Activated CD4-positive, alpha-beta T cell treated with anti-CD3 and anti-CD28 coated beads, Interleukin-2, amount 10 ng/mL, durations not matched to agents 7 days and 5 days (primary cell): ENCODE measurements at regions not wholly inside any gene's neighbourhood (a gene's known extent, or its start where the extent isn't known, plus 50 kb on each side); places are given as distances from the start of the nearest gene placed in this dataset.

ENCODE experiments used
- CTCF ChIA-PET: fragments of 350-600 bp; sonication (Branson Sonifier 250); formaldehyde crosslinking; loops from one replicate; lab custom pipeline; 2021; ENCODE audit warnings: antibody characterized with exemption; lab: Charles Lee
- POLR2A ChIA-PET: fragments of 350-600 bp; sonication (Branson Sonifier 250); formaldehyde crosslinking; loops from one replicate; lab custom pipeline; 2021; ENCODE audit warnings: antibody characterized with exemption; lab: Charles Lee
- DNase-seq: peaks from one replicate; pipeline ENCODE4 v3.0.0-alpha.2; 2020
- H3K27ac Mint-ChIP-seq: one replicate; pipeline ENCODE4 v1.8.0; 2021; ENCODE audit warnings: mild to moderate bottlenecking, moderate library complexity, mixed read lengths
- H3K27me3 Mint-ChIP-seq: one replicate; pipeline ENCODE4 v1.8.0; 2021; ENCODE audit warnings: mixed read lengths
- H3K36me3 Mint-ChIP-seq: one replicate; pipeline ENCODE4 v1.8.0; 2021; ENCODE audit warnings: low read depth, mixed read lengths
- H3K4me1 Mint-ChIP-seq: one replicate; pipeline ENCODE4 v1.8.0; 2021; ENCODE audit warnings: mixed read lengths
- H3K4me3 Mint-ChIP-seq: one replicate; pipeline ENCODE4 v1.8.0; 2021; ENCODE audit warnings: mild to moderate bottlenecking, moderate library complexity, mixed read lengths
- H3K9me3 Mint-ChIP-seq: one replicate; pipeline ENCODE4 v1.8.0; 2021; ENCODE audit warnings: mixed read lengths

DNA sequence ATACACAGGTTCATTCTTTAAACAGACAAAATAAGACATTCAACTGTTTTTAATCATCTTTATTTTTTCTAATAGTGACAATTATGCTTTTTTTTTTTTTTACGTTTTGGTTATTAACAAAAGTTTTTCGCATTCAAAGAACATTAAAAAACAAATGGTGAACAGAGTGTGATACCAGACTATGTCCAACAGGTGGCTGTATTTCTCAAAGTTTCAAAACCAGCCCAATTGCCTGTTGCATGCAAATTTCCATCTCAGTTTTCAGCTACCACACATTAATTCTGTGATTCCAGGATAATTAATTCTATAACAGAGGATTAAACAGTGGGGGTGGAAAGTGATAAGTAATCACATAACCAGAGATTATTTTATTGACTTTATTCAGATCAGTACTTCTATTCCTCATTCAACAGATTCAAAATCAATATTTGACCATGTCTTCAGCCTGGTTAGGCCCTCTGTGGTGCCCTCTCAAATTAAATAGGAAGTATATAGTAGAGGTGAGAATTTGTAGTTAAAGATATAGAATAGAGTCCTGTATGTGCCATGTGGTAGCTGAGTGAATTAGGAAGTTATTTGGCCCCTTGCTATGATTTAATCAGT lies 122.2 kb upstream of the DCBLD2 start:
- H3K4me3 Mint-ChIP-seq: no peak overlapping the region
- no peak overlapping the region for H3K27ac Mint-ChIP-seq
- CTCF ChIA-PET: no interaction called here
- H3K36me3 Mint-ChIP-seq: no peaks in the 10 kb centered on the region
- POLR2A ChIA-PET: no interaction called here
- H3K9me3 Mint-ChIP-seq: peaks cover 2% of the 10 kb centered on the region
- DNase-seq: no peak
- H3K4me1 Mint-ChIP-seq: no peaks in the 10 kb centered on the region
- peaks cover 5% of the 10 kb centered on the region for H3K27me3 Mint-ChIP-seq

DNA sequence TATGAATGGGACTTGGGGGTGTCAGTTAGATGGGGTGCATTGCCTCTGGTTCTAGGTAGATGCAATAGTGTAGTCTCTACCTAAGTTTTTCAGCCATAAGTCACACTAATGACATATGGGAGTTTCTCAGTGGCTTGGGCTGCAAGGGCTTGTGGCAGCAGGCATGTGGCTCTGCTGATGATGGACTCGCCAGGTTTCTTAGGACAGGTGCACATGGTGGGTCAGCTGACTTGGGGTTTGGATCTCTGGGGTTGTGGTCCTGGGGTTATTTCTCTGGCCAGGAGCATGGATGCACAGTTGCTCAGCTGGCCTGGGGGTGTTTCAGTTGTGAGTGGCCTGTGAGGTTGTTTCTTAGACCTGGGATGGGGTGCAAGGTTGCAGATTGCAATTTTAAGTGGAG lies 120.0 kb upstream of the DCBLD2 start:
- H3K4me1 Mint-ChIP-seq: no peaks in the 10 kb centered on the region
- H3K27me3 Mint-ChIP-seq: peaks cover 5% of the 10 kb centered on the region
- no peak overlapping the region for H3K27ac Mint-ChIP-seq
- H3K4me3 Mint-ChIP-seq: no peak overlapping the region
- H3K36me3 Mint-ChIP-seq: no peaks in the 10 kb centered on the region
- no peak for DNase-seq
- CTCF ChIA-PET: no interaction called here
- POLR2A ChIA-PET: no interaction called here
- H3K9me3 Mint-ChIP-seq: no peaks in the 10 kb centered on the region

DNA sequence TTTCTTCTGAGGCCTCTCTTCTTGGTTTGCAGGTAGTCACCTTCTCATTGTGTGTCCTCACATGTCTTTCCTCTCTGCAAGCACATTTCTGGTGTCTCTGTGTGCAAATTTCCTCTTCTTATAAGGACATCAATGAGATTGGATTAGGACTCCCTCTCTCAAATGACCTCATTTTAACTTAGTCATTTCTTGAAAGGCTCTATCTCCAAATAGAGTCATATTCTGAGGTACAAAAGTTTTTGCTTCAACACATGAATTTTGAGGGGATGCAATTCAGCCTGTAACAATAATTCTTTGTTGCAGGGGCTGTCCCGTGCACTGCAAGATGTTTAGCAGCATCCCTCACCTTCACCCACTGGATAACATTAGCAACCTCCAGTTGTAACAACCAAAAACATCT lies 115.0 kb upstream of the DCBLD2 start:
- H3K27ac Mint-ChIP-seq: no peak overlapping the region
- no peaks in the 10 kb centered on the region for H3K4me1 Mint-ChIP-seq
- H3K4me3 Mint-ChIP-seq: no peak overlapping the region
- POLR2A ChIA-PET: no interaction called here
- DNase-seq: no peak
- no peaks in the 10 kb centered on the region for H3K27me3 Mint-ChIP-seq
- no peaks in the 10 kb centered on the region for H3K36me3 Mint-ChIP-seq
- H3K9me3 Mint-ChIP-seq: no peaks in the 10 kb centered on the region
- CTCF ChIA-PET: no interaction called here

DNA sequence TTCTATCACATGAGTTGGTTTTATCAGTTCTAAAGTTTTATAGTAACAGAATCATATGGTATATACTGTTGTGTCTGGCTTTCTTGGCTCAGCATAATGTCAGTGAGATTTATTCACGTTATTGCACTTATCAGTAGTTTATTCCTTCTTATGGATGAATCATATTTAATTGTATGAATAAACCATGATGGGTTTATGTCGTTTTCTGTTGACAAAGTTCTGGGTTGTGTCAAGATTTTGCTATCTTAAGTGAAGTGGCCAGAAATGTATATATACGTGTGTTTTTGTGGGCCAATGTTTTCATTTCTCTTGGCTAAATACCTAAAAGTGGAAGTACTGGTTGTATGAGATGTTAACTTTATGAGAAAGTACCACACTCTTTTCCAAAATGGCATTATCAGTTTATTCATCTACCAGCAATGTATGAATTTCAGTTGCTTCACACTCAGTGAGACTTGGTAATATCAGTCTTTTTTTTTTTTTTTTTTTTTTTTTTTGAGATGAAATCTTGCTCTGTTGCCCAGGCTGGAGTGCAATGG lies 112.4 kb upstream of the DCBLD2 start:
- CTCF ChIA-PET: no interaction called here
- no peak overlapping the region for H3K27ac Mint-ChIP-seq
- H3K27me3 Mint-ChIP-seq: no peaks in the 10 kb centered on the region
- H3K4me3 Mint-ChIP-seq: no peak overlapping the region
- no peaks in the 10 kb centered on the region for H3K36me3 Mint-ChIP-seq
- POLR2A ChIA-PET: no interaction called here
- no peaks in the 10 kb centered on the region for H3K9me3 Mint-ChIP-seq
- no peaks in the 10 kb centered on the region for H3K4me1 Mint-ChIP-seq
- no peak for DNase-seq

DNA sequence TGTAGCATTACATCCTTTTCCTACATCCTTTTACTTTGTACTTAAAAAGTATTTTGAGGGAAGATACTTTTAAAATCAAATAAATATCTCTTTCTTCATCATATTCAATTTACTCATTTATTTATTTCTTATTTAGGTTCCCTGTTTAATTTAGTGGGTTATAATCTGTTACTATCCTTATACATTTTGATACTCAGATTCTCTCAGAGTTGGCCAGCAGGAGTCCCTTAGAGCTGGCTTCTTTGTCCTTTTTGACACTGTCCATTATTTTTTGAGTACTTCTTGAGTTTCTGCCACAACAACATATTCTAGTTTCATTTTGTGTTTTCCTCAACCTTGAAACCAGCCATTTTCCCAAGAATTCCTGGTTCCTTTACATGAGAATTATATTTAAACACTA lies 111.6 kb upstream of the DCBLD2 start:
- no peak for DNase-seq
- no peaks in the 10 kb centered on the region for H3K9me3 Mint-ChIP-seq
- H3K4me1 Mint-ChIP-seq: no peaks in the 10 kb centered on the region
- H3K27ac Mint-ChIP-seq: no peak overlapping the region
- ChIA-PET POLR2A (no interaction called here), CTCF (no interaction called here)
- no peaks in the 10 kb centered on the region for H3K36me3 Mint-ChIP-seq
- H3K27me3 Mint-ChIP-seq: no peaks in the 10 kb centered on the region
- H3K4me3 Mint-ChIP-seq: no peak overlapping the region

DNA sequence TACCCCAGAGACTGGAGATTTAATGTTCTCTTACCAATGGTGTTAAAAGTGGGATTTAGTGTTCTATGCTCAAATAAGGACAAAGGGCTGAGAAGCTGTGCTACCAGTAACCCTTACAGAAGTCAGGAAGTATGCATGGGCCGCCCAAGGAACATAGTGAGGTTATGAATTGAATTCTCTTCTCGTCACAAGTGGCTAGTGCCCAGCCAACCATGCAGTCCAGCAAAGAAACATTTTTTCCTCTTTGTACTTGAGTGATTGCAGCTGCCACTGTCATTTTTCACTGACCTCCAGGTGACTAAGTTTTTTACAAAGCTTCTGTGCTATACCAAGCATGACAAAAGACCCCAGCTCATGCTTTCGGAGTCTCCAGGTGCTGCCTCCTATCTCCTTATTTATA lies 110.6 kb upstream of the DCBLD2 start:
- no peak overlapping the region for H3K27ac Mint-ChIP-seq
- no peaks in the 10 kb centered on the region for H3K27me3 Mint-ChIP-seq
- no peaks in the 10 kb centered on the region for H3K9me3 Mint-ChIP-seq
- ChIA-PET POLR2A (no interaction called here), CTCF (no interaction called here)
- H3K4me1 Mint-ChIP-seq: no peaks in the 10 kb centered on the region
- no peaks in the 10 kb centered on the region for H3K36me3 Mint-ChIP-seq
- no peak for DNase-seq
- H3K4me3 Mint-ChIP-seq: no peak overlapping the region

DNA sequence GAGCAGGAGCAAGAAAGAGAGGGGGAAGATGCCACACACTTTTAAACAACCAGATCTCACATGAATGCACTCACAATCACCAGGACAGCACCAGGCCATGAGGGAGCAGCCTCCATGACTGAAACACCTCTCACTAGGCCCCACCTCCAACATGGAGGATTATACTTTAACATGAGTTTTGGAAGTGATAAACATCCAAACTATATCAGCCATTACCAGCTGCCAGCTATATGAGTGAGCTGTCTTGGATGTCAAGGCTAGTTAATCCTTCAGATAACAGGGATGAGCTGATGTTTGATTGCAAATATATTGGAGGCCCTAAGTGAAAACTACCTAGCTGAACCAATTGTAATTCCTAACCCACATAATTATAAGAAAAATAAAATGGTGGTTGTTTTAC lies 108.4 kb upstream of the DCBLD2 start:
- Mint-ChIP-seq H3K27me3 (no peaks in the 10 kb centered on the region), H3K4me3 (no peak overlapping the region), H3K27ac (no peak overlapping the region), H3K9me3 (no peaks in the 10 kb centered on the region), H3K36me3 (no peaks in the 10 kb centered on the region), H3K4me1 (no peaks in the 10 kb centered on the region)
- CTCF ChIA-PET: no interaction called here
- DNase-seq: no peak
- POLR2A ChIA-PET: no interaction called here

DNA sequence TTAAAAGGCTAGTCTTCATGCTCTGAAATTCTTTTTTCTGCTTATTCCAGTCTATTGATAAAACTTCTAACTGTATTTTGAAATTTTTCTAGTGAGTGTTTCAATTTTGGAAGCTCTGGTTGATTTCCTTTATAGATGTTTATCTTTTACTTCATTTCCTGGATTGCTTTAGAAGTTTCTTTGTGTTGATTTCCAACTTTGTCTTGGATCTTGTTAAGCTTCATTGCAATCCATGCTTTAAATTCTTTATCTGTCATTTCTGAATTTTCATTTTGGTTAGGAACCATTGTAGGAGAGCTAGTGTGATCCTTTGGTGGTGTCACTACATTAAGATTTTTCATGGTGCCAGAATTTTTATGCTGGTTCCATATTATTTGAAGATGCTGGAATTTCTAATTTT lies 105.2 kb upstream of the DCBLD2 start:
- H3K27me3 Mint-ChIP-seq: no peaks in the 10 kb centered on the region
- no peak overlapping the region for H3K4me3 Mint-ChIP-seq
- H3K9me3 Mint-ChIP-seq: no peaks in the 10 kb centered on the region
- ChIA-PET CTCF (interaction anchor here (0.6 kb wide), 1 partner anchor 898 kb away, joined by 4 read pairs; no protein-coding TSS in a partner anchor), POLR2A (no interaction called here)
- H3K36me3 Mint-ChIP-seq: no peaks in the 10 kb centered on the region
- H3K27ac Mint-ChIP-seq: no peak overlapping the region
- H3K4me1 Mint-ChIP-seq: no peaks in the 10 kb centered on the region
- no peak for DNase-seq

DNA sequence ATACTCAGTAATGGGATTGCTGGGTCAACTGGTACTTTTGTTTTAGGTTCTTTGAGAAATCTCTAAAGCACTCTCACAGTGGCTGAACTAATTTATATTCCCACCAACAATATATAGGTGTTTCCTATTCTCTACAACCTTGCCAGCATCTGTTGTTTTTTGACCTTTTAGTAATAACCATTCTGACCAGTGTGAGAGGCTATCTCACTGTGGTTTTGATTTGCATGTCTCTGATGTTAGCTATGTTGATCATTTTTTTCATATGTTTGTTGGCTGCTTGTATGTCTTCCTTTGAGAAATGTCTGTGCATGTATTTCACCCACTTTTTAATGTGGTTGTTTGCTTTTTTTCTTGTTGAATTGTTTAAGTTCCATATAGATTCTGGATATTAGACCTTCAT lies 98.2 kb upstream of the DCBLD2 start:
- Mint-ChIP-seq H3K27me3 (peaks cover 8% of the 10 kb centered on the region), H3K9me3 (no peaks in the 10 kb centered on the region), H3K4me1 (no peaks in the 10 kb centered on the region), H3K27ac (no peak overlapping the region), H3K36me3 (no peaks in the 10 kb centered on the region), H3K4me3 (no peak overlapping the region)
- ChIA-PET POLR2A (no interaction called here), CTCF (no interaction called here)
- DNase-seq: no peak

DNA sequence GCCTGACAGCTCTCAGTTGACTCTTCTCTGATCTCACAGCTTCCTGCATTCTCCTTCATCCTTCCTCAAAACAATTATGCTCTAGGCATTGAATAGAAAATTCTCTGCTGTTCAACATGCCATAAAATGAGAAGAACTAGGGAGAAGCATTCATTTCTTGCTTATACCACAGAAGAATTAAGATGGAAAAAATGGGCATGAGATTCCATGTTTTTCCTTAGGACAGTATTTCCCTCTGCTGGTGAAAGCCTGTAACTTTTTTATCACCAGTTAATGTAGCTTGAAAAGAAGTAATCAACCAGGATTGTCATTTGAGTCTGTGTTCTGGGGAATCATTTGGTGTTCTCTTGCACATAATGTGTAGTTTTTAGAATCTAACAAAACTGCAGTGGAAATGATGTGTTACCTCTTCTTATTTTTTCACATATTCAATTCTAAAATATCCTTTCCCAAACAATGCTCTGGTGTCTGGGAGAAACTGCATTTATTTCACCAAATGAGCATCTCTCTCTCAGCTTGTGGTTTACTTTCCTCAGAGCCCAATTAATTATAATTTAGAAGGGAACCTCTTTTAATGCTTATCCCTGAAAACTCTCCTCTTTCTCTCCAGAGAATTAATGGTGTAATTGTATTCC lies 92.8 kb upstream of the DCBLD2 start:
- H3K27ac Mint-ChIP-seq: no peak overlapping the region
- POLR2A ChIA-PET: interaction anchor here (0.6 kb wide), 1 partner anchor 39 kb away, joined by 3 read pairs; no protein-coding TSS in a partner anchor
- H3K36me3 Mint-ChIP-seq: no peaks in the 10 kb centered on the region
- no peaks in the 10 kb centered on the region for H3K9me3 Mint-ChIP-seq
- H3K4me1 Mint-ChIP-seq: no peaks in the 10 kb centered on the region
- DNase-seq: no peak
- CTCF ChIA-PET: interaction anchor here (1.0 kb wide), 1 partner anchor 11 kb away, joined by 3 read pairs; no protein-coding TSS in a partner anchor
- H3K27me3 Mint-ChIP-seq: peaks cover 5% of the 10 kb centered on the region
- H3K4me3 Mint-ChIP-seq: no peak overlapping the region

DNA sequence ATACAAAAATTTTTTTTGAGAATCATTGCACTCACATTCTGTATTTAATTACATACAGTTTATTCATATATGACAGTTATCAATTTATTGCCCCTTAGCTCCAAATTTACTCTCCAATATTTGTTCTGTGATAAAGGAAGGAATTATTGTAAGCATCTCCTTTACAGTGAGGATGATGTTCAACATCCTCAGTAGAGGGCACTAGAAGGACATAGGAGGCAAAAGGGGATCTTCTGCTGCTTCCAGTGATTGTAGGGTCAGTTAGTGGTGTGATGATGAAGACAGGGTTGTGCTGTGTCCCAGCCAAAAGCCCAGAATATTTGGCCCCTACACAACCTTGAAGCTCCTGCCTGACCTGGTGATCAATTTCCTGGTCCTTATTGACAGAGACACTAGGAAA lies 89.9 kb upstream of the DCBLD2 start:
- CTCF ChIA-PET: no interaction called here

DNA sequence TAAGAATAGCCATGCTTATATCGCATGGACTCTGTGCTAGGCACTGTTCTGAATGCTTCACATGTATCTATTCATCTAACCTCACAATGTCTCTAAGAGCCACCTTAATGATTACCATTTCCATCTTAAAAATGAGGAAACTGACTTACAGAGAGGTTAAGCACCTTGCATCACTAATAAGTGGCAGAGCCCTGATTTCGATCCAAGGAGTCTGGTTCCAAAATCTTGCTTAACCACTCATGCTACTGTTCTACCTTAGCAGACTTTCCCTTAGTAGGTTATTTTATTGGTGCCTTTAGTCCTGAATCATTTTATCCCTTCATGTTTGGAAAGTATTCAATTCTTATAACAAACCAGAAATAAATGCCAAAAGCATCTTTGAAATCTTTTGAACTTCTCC lies 89.2 kb upstream of the DCBLD2 start:
- no peak for DNase-seq
- Mint-ChIP-seq H3K4me3 (no peak overlapping the region), H3K9me3 (no peaks in the 10 kb centered on the region), H3K27me3 (peaks cover 4% of the 10 kb centered on the region), H3K36me3 (no peaks in the 10 kb centered on the region), H3K27ac (no peak overlapping the region), H3K4me1 (no peaks in the 10 kb centered on the region)
- ChIA-PET CTCF (no interaction called here), POLR2A (no interaction called here)

More for the DNA sequence above, 89.9 kb upstream of the DCBLD2 start:
- POLR2A ChIA-PET: no interaction called here
- Mint-ChIP-seq H3K27ac (no peak overlapping the region), H3K36me3 (no peaks in the 10 kb centered on the region), H3K4me1 (no peaks in the 10 kb centered on the region), H3K27me3 (peaks cover 5% of the 10 kb centered on the region), H3K4me3 (no peak overlapping the region), H3K9me3 (no peaks in the 10 kb centered on the region)
- DNase-seq: no peak

DNA sequence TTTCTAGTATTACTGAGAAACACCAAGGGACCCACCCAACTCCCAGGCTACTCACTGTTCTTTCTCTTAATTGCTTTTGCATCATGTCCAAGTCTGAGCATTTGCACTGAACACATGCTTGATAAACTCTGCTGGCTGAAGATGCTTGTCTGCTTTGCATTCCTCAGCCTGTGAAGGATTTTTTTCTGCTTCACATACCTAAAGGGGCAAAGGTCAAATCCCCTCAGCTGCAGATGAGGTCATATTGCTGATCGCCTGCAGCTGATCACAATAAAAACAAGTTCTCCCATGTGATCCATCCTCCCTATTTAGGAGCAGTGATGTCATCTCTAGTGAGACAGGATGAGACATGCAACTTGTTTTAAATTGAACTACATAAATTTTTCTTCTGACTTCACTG lies 84.6 kb upstream of the DCBLD2 start:
- Mint-ChIP-seq H3K27ac (no peak overlapping the region), H3K27me3 (no peaks in the 10 kb centered on the region), H3K4me3 (no peak overlapping the region), H3K9me3 (no peaks in the 10 kb centered on the region), H3K36me3 (no peaks in the 10 kb centered on the region), H3K4me1 (no peaks in the 10 kb centered on the region)
- POLR2A ChIA-PET: no interaction called here
- CTCF ChIA-PET: no interaction called here
- no peak for DNase-seq

DNA sequence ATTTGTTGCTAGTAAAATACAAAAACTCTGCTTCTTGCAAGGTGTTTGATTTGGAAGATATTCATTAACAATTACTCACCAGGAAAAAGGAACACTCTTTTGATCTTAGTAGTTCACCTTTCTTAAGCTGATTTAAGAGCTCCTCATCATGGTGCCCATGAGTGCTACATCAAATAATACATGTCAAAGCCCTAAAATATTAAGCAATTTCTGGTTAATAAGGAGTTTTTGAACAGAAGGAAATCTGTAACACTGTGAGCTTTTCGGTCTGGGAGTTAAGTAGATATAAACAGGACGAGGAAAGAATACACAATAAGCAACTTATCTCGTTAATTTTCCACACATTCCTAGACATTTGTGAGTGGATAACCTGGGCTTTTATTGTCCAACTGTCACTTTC lies 83.9 kb upstream of the DCBLD2 start:
- no peak overlapping the region for H3K4me3 Mint-ChIP-seq
- no peaks in the 10 kb centered on the region for H3K27me3 Mint-ChIP-seq
- H3K36me3 Mint-ChIP-seq: no peaks in the 10 kb centered on the region
- H3K27ac Mint-ChIP-seq: no peak overlapping the region
- POLR2A ChIA-PET: no interaction called here
- no peaks in the 10 kb centered on the region for H3K9me3 Mint-ChIP-seq
- DNase-seq: no peak
- CTCF ChIA-PET: no interaction called here
- no peaks in the 10 kb centered on the region for H3K4me1 Mint-ChIP-seq
